AG04450 (cell line): ENCODE measurements at regions not wholly inside any gene's neighbourhood (a gene's known extent, or its start where the extent isn't known, plus 50 kb on each side); places are given as distances from the start of the nearest gene placed in this dataset.

Source experiments
- CTCF ChIA-PET: fragments of 300-600, 350-600 bp; formaldehyde crosslinking; extraction: SDS; loops from one replicate; lab custom pipeline; 2022; ENCODE audit warnings: antibody characterized with exemption, inconsistent platforms; lab: Charles Lee
- POLR2A ChIA-PET: fragments of 350-600 bp; formaldehyde crosslinking; extraction: SDS; loops from one replicate; lab custom pipeline; 2021; ENCODE audit warnings: antibody characterized with exemption, inconsistent platforms; lab: Yijun Ruan, JAX
- DNase-seq: peaks from one replicate; pipeline ENCODE4 v3.0.0-alpha.2; 2011; ENCODE audit warnings: low read depth, low spot score
- H3K27ac ChIP-seq: one replicate; pipeline ENCODE4 v1.5.1; 2012; ENCODE audit warnings: low read depth, low read length, control low read depth
- H3K27me3 ChIP-seq: one replicate; pipeline ENCODE4 v1.6.0; 2012; ENCODE audit warnings: low read length; ENCODE audit not compliant: control insufficient read depth, insufficient read depth
- H3K4me3 ChIP-seq: 2 replicates; pipeline ENCODE4 v1.5.1; 2011; ENCODE audit warnings: mild to moderate bottlenecking, low read depth, low read length, control low read depth
- H3K9me3 ChIP-seq: 2 replicates; pipeline ENCODE4 v1.5.1; 2012; ENCODE audit warnings: low read length; ENCODE audit not compliant: control insufficient read depth, insufficient read depth
- CTCF ChIP-seq: IDR thresholded peaks from 2 replicates; pipeline ENCODE4 v1.5.1; 2011; ENCODE audit warnings: low read depth, low read length, control low read depth, inconsistent platforms

DNA sequence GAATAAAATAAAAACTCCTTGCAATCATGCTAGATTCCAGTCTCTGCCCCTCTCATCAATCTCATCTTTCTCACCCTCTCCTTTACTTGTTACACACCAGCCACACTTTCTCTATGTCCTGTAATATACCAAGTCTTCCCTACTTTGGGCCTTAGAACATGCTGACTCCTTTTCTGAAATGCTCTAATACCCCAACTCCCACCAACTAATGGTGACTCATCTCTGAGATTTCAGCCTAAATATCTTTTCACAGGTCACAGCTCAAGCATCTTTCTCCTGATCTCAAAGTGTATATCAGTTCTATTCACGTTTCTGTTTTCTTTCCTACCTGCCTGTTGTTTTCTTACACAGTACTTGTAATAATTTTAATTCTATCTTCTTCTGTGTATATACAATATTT, 378.9 kb upstream of the PRICKLE1 start:
- Histone ChIP-seq H3K9me3 (no peaks in the 10 kb centered on the region), H3K4me3 (no peak overlapping the region), H3K27me3 (no peaks in the 10 kb centered on the region), H3K27ac (no peak overlapping the region)
- POLR2A ChIA-PET = no interaction called here
- TF ChIP-seq CTCF = no peak
- no peak for DNase-seq
- CTCF ChIA-PET = no interaction called here

GRCh38 chr12:42967850-42968249, 378.3 kb upstream of the PRICKLE1 start:
- no peak overlapping the region for H3K4me3 ChIP-seq
- no peak for TF ChIP-seq CTCF
- H3K27me3 ChIP-seq = no peaks in the 10 kb centered on the region
- CTCF ChIA-PET = no interaction called here
- no peak for DNase-seq
- H3K9me3 ChIP-seq = no peaks in the 10 kb centered on the region
- POLR2A ChIA-PET = no interaction called here
- no peak overlapping the region for H3K27ac ChIP-seq

GRCh38 chr12:42963988-42964387, 374.4 kb upstream of the PRICKLE1 start:
- H3K27ac ChIP-seq = no peak overlapping the region
- DNase-seq = no peak
- CTCF ChIA-PET = no interaction called here
- TF ChIP-seq CTCF = no peak
- H3K4me3 ChIP-seq = no peak overlapping the region
- H3K27me3 ChIP-seq = no peaks in the 10 kb centered on the region
- H3K9me3 ChIP-seq = no peaks in the 10 kb centered on the region
- POLR2A ChIA-PET = no interaction called here

GRCh38 chr12:42962384-42962783, 372.8 kb upstream of the PRICKLE1 start:
- Histone ChIP-seq H3K4me3 (no peak overlapping the region), H3K27ac (no peak overlapping the region), H3K27me3 (no peaks in the 10 kb centered on the region), H3K9me3 (no peaks in the 10 kb centered on the region)
- TF ChIP-seq CTCF = no peak
- DNase-seq = no peak
- ChIA-PET POLR2A (no interaction called here), CTCF (interaction anchor here (1.6 kb wide), 1 partner anchor 393 kb away, joined by 6 read pairs; no protein-coding TSS in a partner anchor)

DNA sequence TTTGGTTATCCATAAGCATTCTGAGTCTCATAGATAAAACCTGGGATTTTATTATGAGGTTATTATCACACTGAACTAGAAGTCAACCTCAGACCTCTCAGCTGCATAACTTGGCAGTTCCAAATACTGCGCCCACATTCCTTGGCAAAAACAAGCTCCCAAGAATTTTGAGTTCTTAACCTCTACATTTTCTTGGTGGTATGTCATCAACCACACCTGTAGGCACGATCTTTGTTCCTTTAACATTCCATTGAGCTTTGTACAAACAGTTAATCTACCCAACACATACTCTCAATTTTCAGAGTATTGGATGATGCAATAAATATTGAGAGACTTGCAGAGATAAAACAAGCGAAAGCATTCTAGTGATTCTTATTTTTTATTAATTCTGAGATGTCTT, 371.8 kb upstream of the PRICKLE1 start:
- POLR2A ChIA-PET = interaction anchor here (1.2 kb wide), 1 partner anchor 26 kb away, joined by 5 read pairs; no protein-coding TSS in a partner anchor
- H3K27ac ChIP-seq = no peak overlapping the region

More for the DNA sequence above, 371.8 kb upstream of the PRICKLE1 start:
- no peaks in the 10 kb centered on the region for H3K9me3 ChIP-seq
- H3K4me3 ChIP-seq = no peak overlapping the region
- CTCF ChIA-PET = interaction anchor here (0.5 to 1.6 kb wide), 3 partner anchors 375 to 431 kb away, joined by 3 to 6 read pairs (median 3); no protein-coding TSS in a partner anchor
- TF ChIP-seq CTCF = no peak
- no peaks in the 10 kb centered on the region for H3K27me3 ChIP-seq
- peak; percentile 63 for DNase-seq
